ENCODE measurements at regions not wholly inside any gene's neighbourhood (a gene's known extent, or its start where the extent isn't known, plus 50 kb on each side); places are given as distances from the start of the nearest gene placed in this dataset.
"Not testable (repeated sequence)": the region's sequence is repeated elsewhere in the genome, so short reads cannot be mapped to it uniquely, and the experiment has no call there.

- Mint-ChIP-seq H3K36me3 (no peaks in the 10 kb centered on the region), H3K9me3 (no peaks in the 10 kb centered on the region), H3K27ac (no peak overlapping the region)
- DNase-seq (ENCODE audit: low spot score in 2 of 2) (no peak), ATAC-seq (no peak)
These were observed 51.9 kb upstream of the ALX4 start for GRCh38 chr11:44361813-44362212.

GRCh38 chr11:44363116-44363515 is 53.2 kb upstream of the ALX4 start:
- Mint-ChIP-seq H3K9me3 (no peaks in the 10 kb centered on the region), H3K36me3 (no peaks in the 10 kb centered on the region), H3K27ac (no peak overlapping the region)
- DNase-seq (ENCODE audit: low spot score in 2 of 2), result no peak
- ATAC-seq, result no peak

- H3K36me3 Mint-ChIP-seq, result no peaks in the 10 kb centered on the region
- H3K27ac Mint-ChIP-seq, result no peak overlapping the region
- no peak for ATAC-seq
- DNase-seq (ENCODE audit: low spot score in 2 of 2), result no peak
- no peaks in the 10 kb centered on the region for H3K9me3 Mint-ChIP-seq
These were observed 54.7 kb upstream of the ALX4 start for GRCh38 chr11:44364596-44364995.

- ATAC-seq (no peak), DNase-seq (ENCODE audit: low spot score in 2 of 2) (no peak)
- Mint-ChIP-seq H3K36me3 (no peaks in the 10 kb centered on the region), H3K27ac (no peak overlapping the region), H3K9me3 (no peaks in the 10 kb centered on the region)
These were observed 55.7 kb upstream of the ALX4 start for GRCh38 chr11:44365616-44366015.

- Mint-ChIP-seq H3K36me3 (no peaks in the 10 kb centered on the region), H3K27ac (no peak overlapping the region), H3K9me3 (no peaks in the 10 kb centered on the region)
- DNase-seq (ENCODE audit: low spot score in 2 of 2), result no peak
- ATAC-seq, result no peak
These were observed 56.1 kb upstream of the ALX4 start for GRCh38 chr11:44366026-44366425.

GRCh38 chr11:44366741-44367140 is 56.8 kb upstream of the ALX4 start:
- Mint-ChIP-seq H3K9me3 (no peaks in the 10 kb centered on the region), H3K27ac (no peak overlapping the region), H3K36me3 (no peaks in the 10 kb centered on the region)
- no peak for DNase-seq (ENCODE audit: low spot score in 2 of 2)
- ATAC-seq, result no peak

GRCh38 chr11:44367452-44367851 is 57.5 kb upstream of the ALX4 start:
- Mint-ChIP-seq H3K27ac (no peak overlapping the region), H3K36me3 (no peaks in the 10 kb centered on the region), H3K9me3 (no peaks in the 10 kb centered on the region)
- no peak for ATAC-seq
- DNase-seq (ENCODE audit: low spot score in 2 of 2), result no peak

- DNase-seq (ENCODE audit: low spot score in 2 of 2) (no peak), ATAC-seq (no peak)
- H3K27ac Mint-ChIP-seq, result peak overlapping the region in 1 of 2 donors; percentile 44
- H3K36me3 Mint-ChIP-seq, result no peaks in the 10 kb centered on the region
- no peaks in the 10 kb centered on the region for H3K9me3 Mint-ChIP-seq
These were observed 58.9 kb upstream of the ALX4 start for GRCh38 chr11:44368886-44369285.

- not testable (repeated sequence) for DNase-seq (ENCODE audit: low spot score in 2 of 2); H3K36me3 Mint-ChIP-seq; H3K27ac Mint-ChIP-seq; H3K9me3 Mint-ChIP-seq
- peak in 1 of 2 donors; percentile 54 for ATAC-seq
These were observed 61.1 kb upstream of the ALX4 start for GRCh38 chr11:44371042-44371441.

- no peak for ATAC-seq
- DNase-seq (ENCODE audit: low spot score in 2 of 2), result no peak
- Mint-ChIP-seq H3K27ac (no peak overlapping the region), H3K36me3 (no peaks in the 10 kb centered on the region), H3K9me3 (no peaks in the 10 kb centered on the region)
These were observed 61.8 kb upstream of the ALX4 start for GRCh38 chr11:44371706-44372105.

- DNase-seq (ENCODE audit: low spot score in 2 of 2) (no peak), ATAC-seq (no peak)
- Mint-ChIP-seq H3K9me3 (no peaks in the 10 kb centered on the region), H3K27ac (no peak overlapping the region), H3K36me3 (no peaks in the 10 kb centered on the region)
These were observed 63.0 kb upstream of the ALX4 start for GRCh38 chr11:44372989-44373388.

- DNase-seq (ENCODE audit: low spot score in 2 of 2), result no peak
- Mint-ChIP-seq H3K9me3 (no peaks in the 10 kb centered on the region), H3K27ac (no peak overlapping the region), H3K36me3 (no peaks in the 10 kb centered on the region)
- ATAC-seq, result no peak
These were observed 64.1 kb upstream of the ALX4 start for GRCh38 chr11:44374001-44374400.

- Mint-ChIP-seq H3K36me3 (no peaks in the 10 kb centered on the region), H3K27ac (no peak overlapping the region), H3K9me3 (no peaks in the 10 kb centered on the region)
- no peak for ATAC-seq
- no peak for DNase-seq (ENCODE audit: low spot score in 2 of 2)
These were observed 66.5 kb upstream of the ALX4 start for GRCh38 chr11:44376423-44376822.

GRCh38 chr11:44377121-44377520 is 67.2 kb upstream of the ALX4 start:
- Mint-ChIP-seq H3K9me3 (no peaks in the 10 kb centered on the region), H3K36me3 (no peaks in the 10 kb centered on the region), H3K27ac (no peak overlapping the region)
- no peak for DNase-seq (ENCODE audit: low spot score in 2 of 2)
- ATAC-seq, result no peak

- ATAC-seq (no peak), DNase-seq (ENCODE audit: low spot score in 2 of 2) (no peak)
- no peaks in the 10 kb centered on the region for H3K9me3 Mint-ChIP-seq
- H3K27ac Mint-ChIP-seq, result no peak overlapping the region
- no peaks in the 10 kb centered on the region for H3K36me3 Mint-ChIP-seq
These were observed 68.0 kb upstream of the ALX4 start for GRCh38 chr11:44377914-44378321.

GRCh38 chr11:44379141-44380008 is 69.4 kb upstream of the ALX4 start:
- peak in 1 of 2 donors; percentile 14 for DNase-seq (ENCODE audit: low spot score in 2 of 2)
- Mint-ChIP-seq H3K9me3 (no peaks in the 10 kb centered on the region), H3K27ac (no peak overlapping the region), H3K36me3 (no peaks in the 10 kb centered on the region)
- no peak for ATAC-seq

GRCh38 chr11:44380009-44380313 is 70.0 kb upstream of the ALX4 start:
- Mint-ChIP-seq H3K36me3 (no peaks in the 10 kb centered on the region), H3K9me3 (no peaks in the 10 kb centered on the region), H3K27ac (no peak overlapping the region)
- ATAC-seq, result no peak
- peak in 1 of 2 donors; percentile 28 for DNase-seq (ENCODE audit: low spot score in 2 of 2)

GRCh38 chr11:44380820-44381219 is 70.9 kb upstream of the ALX4 start:
- no peak overlapping the region for H3K27ac Mint-ChIP-seq
- no peak for DNase-seq (ENCODE audit: low spot score in 2 of 2)
- no peak for ATAC-seq
- H3K9me3 Mint-ChIP-seq, result no peaks in the 10 kb centered on the region
- H3K36me3 Mint-ChIP-seq, result no peaks in the 10 kb centered on the region
